Neural crest cell (in vitro differentiated cells): ENCODE measurements at regions not wholly inside any gene's neighbourhood (a gene's known extent, or its start where the extent isn't known, plus 50 kb on each side); places are given as distances from the start of the nearest gene placed in this dataset.

Experiments
- DNase-seq: peaks from one replicate; pipeline ENCODE4 v3.0.0; 2021; ENCODE audit warnings: low read depth, mixed read lengths, low spot score
- H3K27ac Mint-ChIP-seq: one replicate; pipeline ENCODE4 v1.8.0; 2021; ENCODE audit warnings: mild to moderate bottlenecking, mixed read lengths; ENCODE audit not compliant: unreplicated experiment
- H3K27me3 Mint-ChIP-seq: 2 replicates; pipeline ENCODE4 v1.8.0; 2021; ENCODE audit warnings: low read depth, mild to moderate bottlenecking, mixed read lengths
- H3K36me3 Mint-ChIP-seq: 2 replicates; pipeline ENCODE4 v1.8.0; 2021; ENCODE audit warnings: low read depth, mild to moderate bottlenecking, mixed read lengths
- H3K4me1 Mint-ChIP-seq: 2 replicates; pipeline ENCODE4 v1.8.0; 2021; ENCODE audit warnings: mixed read lengths
- H3K4me3 Mint-ChIP-seq: one replicate; pipeline ENCODE4 v1.8.0; 2021; ENCODE audit warnings: mild to moderate bottlenecking, mixed read lengths
- H3K9me3 Mint-ChIP-seq: 2 replicates; pipeline ENCODE4 v1.8.0; 2021; ENCODE audit warnings: mixed read lengths
- CTCF ChIP-seq: fragments of 200-600 bp; sonication (generic); conservative IDR thresholded peaks from 2 replicates; pipeline ENCODE4 v1.5.0; 2021; ENCODE audit warnings: antibody characterized with exemption, mild to moderate bottlenecking

- Mint-ChIP-seq H3K36me3 (no peaks in the 10 kb centered on the region), H3K9me3 (peaks cover 2% of the 10 kb centered on the region), H3K4me1 (no peaks in the 10 kb centered on the region), H3K27ac (no peak overlapping the region), H3K4me3 (no peak overlapping the region), H3K27me3 (no peaks in the 10 kb centered on the region)
- no peak for TF ChIP-seq CTCF
- no peak for DNase-seq
Observed at GRCh38 chr12:125412506-125412905, 347.3 kb downstream of the AACS start.

- DNase-seq, result no peak
- no peak for TF ChIP-seq CTCF
- H3K4me1 Mint-ChIP-seq, result no peaks in the 10 kb centered on the region
- no peaks in the 10 kb centered on the region for H3K27me3 Mint-ChIP-seq
- no peak overlapping the region for H3K27ac Mint-ChIP-seq
- H3K9me3 Mint-ChIP-seq, result peaks cover 10% of the 10 kb centered on the region
- H3K36me3 Mint-ChIP-seq, result peaks cover 3% of the 10 kb centered on the region
- H3K4me3 Mint-ChIP-seq, result no peak overlapping the region
Observed at GRCh38 chr12:125417446-125417845, 352.2 kb downstream of the AACS start.

- H3K27ac Mint-ChIP-seq, result no peak overlapping the region
- no peaks in the 10 kb centered on the region for H3K27me3 Mint-ChIP-seq
- H3K9me3 Mint-ChIP-seq, result peaks cover 8% of the 10 kb centered on the region
- peaks cover 3% of the 10 kb centered on the region for H3K36me3 Mint-ChIP-seq
- no peak for DNase-seq
- no peak for TF ChIP-seq CTCF
- H3K4me1 Mint-ChIP-seq, result no peaks in the 10 kb centered on the region
- H3K4me3 Mint-ChIP-seq, result no peak overlapping the region
Observed at GRCh38 chr12:125418902-125419564, 353.8 kb downstream of the AACS start.

- Mint-ChIP-seq H3K4me1 (peaks cover 5% of the 10 kb centered on the region), H3K9me3 (peaks cover 8% of the 10 kb centered on the region), H3K27me3 (peaks cover 7% of the 10 kb centered on the region), H3K27ac (peak overlapping the region; percentile 57), H3K4me3 (no peak overlapping the region), H3K36me3 (no peaks in the 10 kb centered on the region)
- no peak for TF ChIP-seq CTCF
- DNase-seq, result no peak
Observed at GRCh38 chr12:125424909-125425308, 359.7 kb downstream of the AACS start.

GRCh38 chr12:125431516-125431915, 366.3 kb downstream of the AACS start:
- peaks cover 32% of the 10 kb centered on the region for H3K27me3 Mint-ChIP-seq
- no peak for DNase-seq
- no peaks in the 10 kb centered on the region for H3K9me3 Mint-ChIP-seq
- peaks cover 4% of the 10 kb centered on the region for H3K4me1 Mint-ChIP-seq
- H3K27ac Mint-ChIP-seq, result no peak overlapping the region
- no peak for TF ChIP-seq CTCF
- H3K36me3 Mint-ChIP-seq, result no peaks in the 10 kb centered on the region
- no peak overlapping the region for H3K4me3 Mint-ChIP-seq
